Upper lobe of left lung (tissue), 6 donors: ENCODE measurements at regions not wholly inside any gene's neighbourhood (a gene's known extent, or its start where the extent isn't known, plus 50 kb on each side); places are given as distances from the start of the nearest gene placed in this dataset.
"Not testable (repeated sequence)": the region's sequence is repeated elsewhere in the genome, so short reads cannot be mapped to it uniquely, and the experiment has no call there.

ENCODE experiments used
- ATAC-seq, 2 donors: fragments of 200-7000 bp; cut with Tn5 transposase; one replicate each; pipeline ENCODE4 v1.9.1; 2022; ENCODE audit warnings: mild to moderate bottlenecking in 2 of 2, moderate library complexity in 2 of 2; ENCODE audit not compliant: low FRiP score in 2 of 2
- DNase-seq, 2 donors: peaks; one replicate each; pipeline ENCODE4 v3.0.0-alpha.2; 2019 to 2020
- H3K27ac ChIP-seq, 4 donors: fragments of 200-600 bp; sonication (generic); one replicate each; pipeline ENCODE4 v1.5.1; 2016 to 2019
- H3K27me3 ChIP-seq, 4 donors: fragments of 200-600 bp; sonication (generic); one replicate each; pipeline ENCODE4 v1.5.1; 2017 to 2019
- H3K36me3 ChIP-seq, 4 donors: fragments of 200-600 bp; sonication (generic); one replicate each; pipeline ENCODE4 v1.5.1; 2016 to 2019
- H3K4me1 ChIP-seq, 4 donors: fragments of 200-600 bp; sonication (generic); one replicate each; pipeline ENCODE4 v1.5.1; 2018 to 2019
- H3K4me3 ChIP-seq, 4 donors: fragments of 200-600 bp; sonication (generic); one replicate each; pipeline ENCODE4 v1.5.1; 2017 to 2019; ENCODE audit warnings: mild to moderate bottlenecking in 2 of 4, moderate library complexity in 1 of 4
- H3K9me3 ChIP-seq, 4 donors: fragments of 200-600 bp; sonication (generic); one replicate each; pipeline ENCODE4 v1.5.1; 2018 to 2019
- EP300 ChIP-seq, 4 donors: sonication (generic); formaldehyde crosslinking; IDR thresholded peaks; one replicate each; pipeline ENCODE4 v1.5.1; 2017; ENCODE audit warnings: antibody characterized with exemption in 4 of 4, control low read depth in 2 of 4
- POLR2A ChIP-seq, 4 donors: fragments of 450-650 bp; IDR thresholded peaks; one replicate each; pipeline ENCODE4 v1.5.1; 2016 to 2017; ENCODE audit warnings: antibody characterized with exemption in 4 of 4, mild to moderate bottlenecking in 2 of 4
- POLR2AphosphoS5 ChIP-seq, 2 donors: sonication (generic); formaldehyde crosslinking; IDR thresholded peaks; one replicate each; pipeline ENCODE4 v1.5.1; 2017; ENCODE audit warnings: antibody characterized with exemption in 2 of 2
- WGBS, 2 donors: methylation state at CpG; one replicate each; pipeline ENCODE4 v1.1.5; 2017 to 2018; 5-methylcytosine and 5-hydroxymethylcytosine counted together
- TF ChIP-seq, protein P1 (sequence below), 6 experiments: fragments of 450-650 bp in 4 of 6; fragments of 200-600 bp in 2 of 6; sonication (generic) in 2 of 6; IDR thresholded peaks; one replicate each; pipeline ENCODE4 v1.5.1; 2016 to 2019; ENCODE audit warnings: antibody characterized with exemption in 6 of 6
- donor health status: DM: no; HTN: no; CAD: no; lungs with moderate emphysema.
- donor health status: DM: no; HTN: yes; CAD: no; lungs with severe emphysema.

DNA sequence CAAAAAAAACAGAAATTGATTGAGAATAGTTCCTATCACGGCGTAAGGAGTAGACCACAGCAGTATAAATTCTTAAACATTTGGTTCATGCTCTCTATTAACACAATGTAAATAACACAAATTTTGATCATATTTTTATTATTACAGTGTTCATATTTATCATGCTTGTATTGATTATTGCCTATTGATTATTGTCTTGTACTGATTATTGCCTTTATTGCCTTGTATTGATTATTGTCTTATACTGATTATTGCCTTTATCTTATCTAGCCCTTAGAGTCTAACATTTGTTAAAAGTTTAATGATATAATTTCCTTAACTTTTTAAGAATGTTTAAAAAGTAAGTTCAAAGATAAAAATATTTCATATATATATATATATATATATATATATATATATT lies 460.7 kb downstream of the KCNT2 start:
- H3K36me3 ChIP-seq: no peaks in the 10 kb centered on the region
- H3K4me1 ChIP-seq: no peaks in the 10 kb centered on the region
- no peak for TF ChIP-seq POLR2AphosphoS5 (IDR thresholded peaks at IDR 0.05)
- TF ChIP-seq EP300 (IDR thresholded peaks at IDR 0.05): no peak
- TF ChIP-seq POLR2A (IDR thresholded peaks at IDR 0.05): no peak
- TF ChIP-seq, protein P1, sequence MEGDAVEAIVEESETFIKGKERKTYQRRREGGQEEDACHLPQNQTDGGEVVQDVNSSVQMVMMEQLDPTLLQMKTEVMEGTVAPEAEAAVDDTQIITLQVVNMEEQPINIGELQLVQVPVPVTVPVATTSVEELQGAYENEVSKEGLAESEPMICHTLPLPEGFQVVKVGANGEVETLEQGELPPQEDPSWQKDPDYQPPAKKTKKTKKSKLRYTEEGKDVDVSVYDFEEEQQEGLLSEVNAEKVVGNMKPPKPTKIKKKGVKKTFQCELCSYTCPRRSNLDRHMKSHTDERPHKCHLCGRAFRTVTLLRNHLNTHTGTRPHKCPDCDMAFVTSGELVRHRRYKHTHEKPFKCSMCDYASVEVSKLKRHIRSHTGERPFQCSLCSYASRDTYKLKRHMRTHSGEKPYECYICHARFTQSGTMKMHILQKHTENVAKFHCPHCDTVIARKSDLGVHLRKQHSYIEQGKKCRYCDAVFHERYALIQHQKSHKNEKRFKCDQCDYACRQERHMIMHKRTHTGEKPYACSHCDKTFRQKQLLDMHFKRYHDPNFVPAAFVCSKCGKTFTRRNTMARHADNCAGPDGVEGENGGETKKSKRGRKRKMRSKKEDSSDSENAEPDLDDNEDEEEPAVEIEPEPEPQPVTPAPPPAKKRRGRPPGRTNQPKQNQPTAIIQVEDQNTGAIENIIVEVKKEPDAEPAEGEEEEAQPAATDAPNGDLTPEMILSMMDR (IDR thresholded peaks at IDR 0.05): no peak
- no peak overlapping the region for H3K4me3 ChIP-seq
- DNase-seq (no peak), ATAC-seq (no peak)
- WGBS, 2 donors: 74 to 90% methylated on average over 2 of the region's 2 CpGs
- no peaks in the 10 kb centered on the region for H3K27me3 ChIP-seq
- H3K27ac ChIP-seq: no peak overlapping the region
- no peaks in the 10 kb centered on the region for H3K9me3 ChIP-seq

DNA sequence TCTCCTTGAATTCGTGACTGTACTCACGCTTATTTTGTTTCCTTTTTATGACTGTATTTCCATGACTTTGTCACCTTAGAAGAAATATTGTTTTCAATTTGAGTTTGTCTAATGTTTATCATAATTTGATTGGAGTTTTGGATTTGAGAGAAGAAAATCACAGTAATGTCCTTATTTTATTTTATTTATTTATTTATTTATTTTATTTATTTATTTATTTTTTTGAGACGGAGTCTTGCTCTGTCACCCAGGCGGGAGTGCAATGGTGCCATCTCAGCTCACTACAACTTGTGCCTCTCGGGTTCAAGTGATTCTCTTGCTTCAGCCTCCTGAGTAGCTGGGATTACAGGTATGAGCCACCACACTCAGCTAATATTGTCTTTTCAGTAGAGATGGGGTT lies 463.1 kb downstream of the KCNT2 start:
- not testable (repeated sequence) for H3K4me3 ChIP-seq, H3K36me3 ChIP-seq, ATAC-seq, H3K9me3 ChIP-seq, DNase-seq, H3K27me3 ChIP-seq, H3K4me1 ChIP-seq, H3K27ac ChIP-seq
- 90 to 93% methylated on average over 5 of the region's 5 CpGs for whole genome bisulfite sequencing, 2 donors

DNA sequence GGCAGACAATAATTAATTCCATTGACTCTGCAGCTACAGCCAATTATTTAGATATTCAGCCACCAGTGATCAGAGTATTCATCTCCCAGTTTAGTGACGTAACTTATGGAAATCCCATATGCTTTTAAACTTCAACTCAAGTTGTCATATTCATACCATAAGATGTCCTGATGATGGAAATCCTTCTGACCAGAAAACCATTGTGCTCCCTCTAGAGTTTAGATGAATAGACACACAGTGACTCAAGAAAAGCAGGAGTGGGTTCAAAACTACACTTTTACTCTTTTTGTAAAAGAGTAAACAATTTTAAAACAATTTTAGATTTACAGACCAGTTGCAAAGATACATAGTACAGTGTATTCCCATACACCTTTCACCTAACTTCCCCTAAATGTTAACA lies 463.7 kb downstream of the KCNT2 start:
- no peaks in the 10 kb centered on the region for H3K9me3 ChIP-seq
- no peak for DNase-seq
- 39 to 88% methylated on average over 1 of the region's 1 CpG for WGBS, 2 donors
- no peak overlapping the region for H3K27ac ChIP-seq
- no peaks in the 10 kb centered on the region for H3K36me3 ChIP-seq
- TF ChIP-seq POLR2A (IDR thresholded peaks at IDR 0.05): no peak
- TF ChIP-seq, protein P1 (IDR thresholded peaks at IDR 0.05): no peak
- no peak for TF ChIP-seq EP300 (IDR thresholded peaks at IDR 0.05)
- no peaks in the 10 kb centered on the region for H3K27me3 ChIP-seq
- no peak for ATAC-seq
- no peaks in the 10 kb centered on the region for H3K4me1 ChIP-seq
- no peak overlapping the region for H3K4me3 ChIP-seq

DNA sequence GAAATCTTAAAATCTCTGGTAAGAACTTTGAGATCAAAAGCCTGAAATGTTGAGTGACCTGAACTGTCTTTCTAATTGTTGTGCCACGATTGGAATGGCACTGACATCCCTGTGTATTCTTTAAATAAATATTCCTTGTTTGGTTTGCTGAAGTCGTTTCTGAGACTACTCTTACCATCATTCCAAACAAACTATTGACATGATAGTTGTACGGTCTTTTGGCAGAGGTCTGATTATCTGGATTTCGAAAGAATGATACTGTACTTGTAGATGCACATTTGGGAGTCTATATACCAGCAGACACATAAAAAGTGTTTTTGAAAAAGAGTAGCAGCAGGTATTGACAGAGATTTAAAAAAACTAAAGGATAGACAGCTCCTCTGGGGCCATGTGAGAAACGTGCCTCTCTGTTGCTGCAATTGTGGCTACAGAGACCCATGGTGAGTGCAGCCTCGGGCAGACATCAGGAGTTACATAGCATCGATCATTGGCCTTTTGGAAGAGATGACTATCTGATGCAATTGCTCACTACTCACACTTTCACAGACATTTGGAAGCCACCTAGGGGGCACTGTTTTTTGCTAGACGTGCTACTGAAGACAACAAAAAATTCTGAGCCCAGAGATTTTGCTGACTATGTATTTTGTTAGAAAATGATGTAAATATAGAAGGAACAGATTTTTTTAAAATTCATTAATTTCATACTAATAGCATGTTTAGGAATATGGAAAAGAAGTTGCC lies 464.5 kb downstream of the KCNT2 start:
- TF ChIP-seq, protein P1 (IDR thresholded peaks at IDR 0.05): no peak
- no peak for TF ChIP-seq POLR2A (IDR thresholded peaks at IDR 0.05)
- no peak for TF ChIP-seq POLR2AphosphoS5 (IDR thresholded peaks at IDR 0.05)
- TF ChIP-seq EP300 (IDR thresholded peaks at IDR 0.05): no peak
- ATAC-seq (no peak), DNase-seq (no peak)
- Histone ChIP-seq H3K27ac (no peak overlapping the region), H3K36me3 (no peaks in the 10 kb centered on the region), H3K4me1 (no peaks in the 10 kb centered on the region), H3K9me3 (no peaks in the 10 kb centered on the region), H3K4me3 (no peak overlapping the region), H3K27me3 (no peaks in the 10 kb centered on the region)
- 70 to 72% methylated on average over 8 of the region's 8 CpGs for WGBS, 2 donors

DNA sequence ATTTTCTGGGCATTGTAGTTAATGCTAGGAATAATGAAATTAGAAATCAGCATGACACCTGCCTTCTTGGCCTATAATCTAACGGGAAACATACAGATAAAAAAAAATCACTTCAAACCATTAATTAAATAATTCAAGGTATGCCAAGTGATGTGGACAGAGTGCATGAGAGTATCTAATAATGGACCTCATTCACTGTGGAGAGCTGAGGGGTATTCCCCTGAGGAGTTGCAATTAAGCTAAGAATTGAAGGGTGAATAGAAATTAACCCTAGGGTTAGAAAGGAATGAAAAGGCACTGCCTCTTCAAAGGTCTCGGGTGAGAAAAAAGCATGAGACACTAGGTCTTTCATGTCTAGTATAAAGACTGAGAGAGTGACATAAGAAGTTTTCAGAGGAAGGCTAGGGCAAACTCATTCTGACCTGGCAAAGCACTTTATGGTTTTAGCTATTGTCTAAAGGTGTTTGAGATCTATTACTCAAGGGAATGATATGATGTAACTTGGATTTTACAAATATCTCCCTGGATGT lies 466.1 kb downstream of the KCNT2 start:
- H3K36me3 ChIP-seq: no peaks in the 10 kb centered on the region
- DNase-seq (no peak), ATAC-seq (no peak)
- WGBS, 2 donors: 56 to 64% methylated on average over 2 of the region's 2 CpGs
- no peak for TF ChIP-seq POLR2AphosphoS5 (IDR thresholded peaks at IDR 0.05)
- H3K27me3 ChIP-seq: no peaks in the 10 kb centered on the region
- no peak overlapping the region for H3K27ac ChIP-seq
- H3K9me3 ChIP-seq: no peaks in the 10 kb centered on the region
- H3K4me1 ChIP-seq: no peaks in the 10 kb centered on the region
- no peak overlapping the region for H3K4me3 ChIP-seq

DNA sequence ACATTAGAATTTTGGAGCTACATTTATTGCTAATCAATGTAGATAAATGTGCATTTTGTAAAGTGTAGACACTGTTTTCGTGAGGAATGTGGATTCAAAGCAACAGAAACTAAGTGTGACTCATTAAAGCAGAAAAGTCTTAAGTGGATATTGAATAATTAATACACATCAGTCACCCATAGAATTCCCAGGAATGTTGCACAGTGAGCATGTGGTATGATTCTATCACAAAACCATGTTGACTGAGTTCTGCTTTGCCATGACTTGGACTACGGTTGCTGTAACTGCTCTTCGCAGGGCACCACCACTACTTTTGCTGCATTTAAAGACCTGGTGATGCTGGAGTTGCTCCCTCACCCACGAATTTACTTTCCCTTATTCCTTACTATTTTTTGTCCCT lies 471.8 kb downstream of the KCNT2 start:
- no peaks in the 10 kb centered on the region for H3K4me1 ChIP-seq
- H3K27me3 ChIP-seq: no peaks in the 10 kb centered on the region
- ATAC-seq: no peak
- H3K9me3 ChIP-seq: no peaks in the 10 kb centered on the region
- no peaks in the 10 kb centered on the region for H3K36me3 ChIP-seq
- TF ChIP-seq, protein P1 (IDR thresholded peaks at IDR 0.05): no peak
- TF ChIP-seq POLR2AphosphoS5 (IDR thresholded peaks at IDR 0.05) (no peak), EP300 (IDR thresholded peaks at IDR 0.05) (no peak), POLR2A (IDR thresholded peaks at IDR 0.05) (no peak)
- no peak overlapping the region for H3K4me3 ChIP-seq
- no peak for DNase-seq
- WGBS, 2 donors: 89% methylated on average over 4 of the region's 4 CpGs
- H3K27ac ChIP-seq: no peak overlapping the region
